SK-N-SH treated with all-trans-retinoic acid at 6 μM for 48 hours (cell line): ENCODE measurements at regions not wholly inside any gene's neighbourhood (a gene's known extent, or its start where the extent isn't known, plus 50 kb on each side); places are given as distances from the start of the nearest gene placed in this dataset.

Experiments
- BACH2 ChIP-seq: fragments of 250-450 bp; sonication (Bioruptor Pico); IDR thresholded peaks from 2 replicates; pipeline ENCODE4 v1.9.0; 2021; ENCODE audit warnings: mild to moderate bottlenecking, borderline replicate concordance
- RARB ChIP-seq: fragments of 250-450 bp; sonication (Bioruptor Pico); IDR thresholded peaks from 2 replicates; pipeline ENCODE4 v1.8.0; 2021; ENCODE audit warnings: mild to moderate bottlenecking, moderate library complexity
- SNAI2 ChIP-seq: fragments of 250-450 bp; sonication (Bioruptor Pico); IDR thresholded peaks from 2 replicates; pipeline ENCODE4 v1.5.0; 2020; ENCODE audit warnings: mild to moderate bottlenecking, moderate library complexity
- TF ChIP-seq, protein P1 (sequence below): fragments of 250-450 bp; sonication (Bioruptor Pico); IDR thresholded peaks from 2 replicates; pipeline ENCODE4 v1.5.1; 2021; ENCODE audit warnings: mild to moderate bottlenecking, moderate library complexity
- TF ChIP-seq, protein P2 (sequence below): fragments of 250-450 bp; sonication (Bioruptor Pico); IDR thresholded peaks from 2 replicates; pipeline ENCODE4 v1.5.0; 2020; ENCODE audit warnings: mild to moderate bottlenecking, moderate library complexity

DNA sequence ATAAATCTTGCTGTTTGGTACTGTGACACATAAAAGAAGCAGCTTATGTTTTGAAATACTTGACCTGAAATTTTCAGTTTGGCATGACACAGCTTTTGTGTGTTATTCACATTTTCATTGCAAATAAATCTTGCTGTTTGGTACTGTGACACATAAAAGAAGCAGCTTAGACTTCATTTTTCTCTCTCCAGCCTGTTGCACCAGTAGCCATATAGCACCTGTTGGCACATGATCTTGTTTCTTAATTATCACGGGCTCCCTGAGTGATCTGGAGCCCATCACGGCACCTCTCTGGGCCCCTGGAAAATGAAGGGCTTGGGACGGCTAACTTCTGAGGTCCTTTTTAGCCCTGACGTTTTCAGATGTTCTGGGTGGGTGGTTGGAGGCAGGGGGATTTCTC is 77.4 kb upstream of the SLCO3A1 start:
- TF ChIP-seq, protein P1, sequence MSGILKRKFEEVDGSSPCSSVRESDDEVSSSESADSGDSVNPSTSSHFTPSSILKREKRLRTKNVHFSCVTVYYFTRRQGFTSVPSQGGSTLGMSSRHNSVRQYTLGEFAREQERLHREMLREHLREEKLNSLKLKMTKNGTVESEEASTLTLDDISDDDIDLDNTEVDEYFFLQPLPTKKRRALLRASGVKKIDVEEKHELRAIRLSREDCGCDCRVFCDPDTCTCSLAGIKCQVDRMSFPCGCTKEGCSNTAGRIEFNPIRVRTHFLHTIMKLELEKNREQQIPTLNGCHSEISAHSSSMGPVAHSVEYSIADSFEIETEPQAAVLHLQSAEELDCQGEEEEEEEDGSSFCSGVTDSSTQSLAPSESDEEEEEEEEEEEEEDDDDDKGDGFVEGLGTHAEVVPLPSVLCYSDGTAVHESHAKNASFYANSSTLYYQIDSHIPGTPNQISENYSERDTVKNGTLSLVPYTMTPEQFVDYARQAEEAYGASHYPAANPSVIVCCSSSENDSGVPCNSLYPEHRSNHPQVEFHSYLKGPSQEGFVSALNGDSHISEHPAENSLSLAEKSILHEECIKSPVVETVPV (CRISPR knock-in tag), result no peak
- no peak for TF ChIP-seq SNAI2
- TF ChIP-seq, protein P2, sequence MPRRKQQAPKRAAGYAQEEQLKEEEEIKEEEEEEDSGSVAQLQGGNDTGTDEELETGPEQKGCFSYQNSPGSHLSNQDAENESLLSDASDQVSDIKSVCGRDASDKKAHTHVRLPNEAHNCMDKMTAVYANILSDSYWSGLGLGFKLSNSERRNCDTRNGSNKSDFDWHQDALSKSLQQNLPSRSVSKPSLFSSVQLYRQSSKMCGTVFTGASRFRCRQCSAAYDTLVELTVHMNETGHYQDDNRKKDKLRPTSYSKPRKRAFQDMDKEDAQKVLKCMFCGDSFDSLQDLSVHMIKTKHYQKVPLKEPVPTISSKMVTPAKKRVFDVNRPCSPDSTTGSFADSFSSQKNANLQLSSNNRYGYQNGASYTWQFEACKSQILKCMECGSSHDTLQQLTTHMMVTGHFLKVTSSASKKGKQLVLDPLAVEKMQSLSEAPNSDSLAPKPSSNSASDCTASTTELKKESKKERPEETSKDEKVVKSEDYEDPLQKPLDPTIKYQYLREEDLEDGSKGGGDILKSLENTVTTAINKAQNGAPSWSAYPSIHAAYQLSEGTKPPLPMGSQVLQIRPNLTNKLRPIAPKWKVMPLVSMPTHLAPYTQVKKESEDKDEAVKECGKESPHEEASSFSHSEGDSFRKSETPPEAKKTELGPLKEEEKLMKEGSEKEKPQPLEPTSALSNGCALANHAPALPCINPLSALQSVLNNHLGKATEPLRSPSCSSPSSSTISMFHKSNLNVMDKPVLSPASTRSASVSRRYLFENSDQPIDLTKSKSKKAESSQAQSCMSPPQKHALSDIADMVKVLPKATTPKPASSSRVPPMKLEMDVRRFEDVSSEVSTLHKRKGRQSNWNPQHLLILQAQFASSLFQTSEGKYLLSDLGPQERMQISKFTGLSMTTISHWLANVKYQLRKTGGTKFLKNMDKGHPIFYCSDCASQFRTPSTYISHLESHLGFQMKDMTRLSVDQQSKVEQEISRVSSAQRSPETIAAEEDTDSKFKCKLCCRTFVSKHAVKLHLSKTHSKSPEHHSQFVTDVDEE (CRISPR knock-in tag), result no peak
- TF ChIP-seq RARB, result no peak
- no peak for TF ChIP-seq BACH2 (CRISPR knock-in tag)
